Fibroblast of skin of abdomen (primary cell): ENCODE measurements at regions not wholly inside any gene's neighbourhood (a gene's known extent, or its start where the extent isn't known, plus 50 kb on each side); places are given as distances from the start of the nearest gene placed in this dataset.

Experiments used
- DNase-seq: peaks from one replicate; pipeline ENCODE4 v3.0.0-alpha.2; 2013

DNA sequence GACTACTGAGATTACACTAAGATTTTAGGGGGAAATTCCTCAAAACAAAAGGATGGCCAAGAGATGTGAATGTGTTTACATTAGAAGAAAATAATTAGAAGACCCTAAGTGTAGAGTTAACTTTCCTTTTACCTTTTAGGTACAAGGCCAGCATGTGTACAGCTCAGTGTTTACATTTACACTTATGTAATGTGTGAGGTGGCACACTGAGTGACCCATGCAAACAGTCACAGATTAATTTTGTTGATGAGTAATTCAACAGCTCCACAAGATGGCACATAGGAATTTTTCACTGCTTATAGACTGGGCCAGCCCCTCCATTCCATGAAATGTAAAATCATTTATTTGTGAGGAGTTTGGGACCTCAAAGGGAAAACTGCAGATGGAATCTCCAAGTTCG is 90.1 kb upstream of the SLC12A2 start:
- no peak for DNase-seq

DNA sequence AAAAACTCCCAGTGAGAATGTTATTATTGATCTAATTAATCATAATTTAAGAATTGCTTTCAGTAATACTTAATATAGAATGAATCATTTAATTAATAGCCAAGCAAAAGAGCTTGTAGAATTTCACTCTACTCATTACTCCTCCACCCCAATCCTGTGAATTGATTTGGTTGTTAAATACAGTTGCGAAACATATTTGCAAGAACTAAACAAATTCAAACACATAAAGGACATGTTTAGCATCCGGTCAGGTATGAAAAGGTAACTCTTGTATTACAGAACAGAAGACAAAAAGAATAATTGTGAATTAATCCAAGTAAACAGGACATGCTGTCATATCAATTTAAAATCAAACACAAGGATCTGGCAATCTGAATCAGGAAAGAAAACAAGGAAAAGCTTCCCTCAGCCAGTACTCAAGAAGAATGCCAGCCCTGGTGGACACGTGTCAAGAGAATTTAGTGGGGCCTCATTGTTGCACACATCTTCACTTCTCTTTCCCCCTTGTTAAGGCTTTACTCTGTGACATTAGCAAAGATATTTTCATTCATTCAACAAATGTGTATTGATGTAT is 89.4 kb upstream of the SLC12A2 start:
- DNase-seq: no peak

DNA sequence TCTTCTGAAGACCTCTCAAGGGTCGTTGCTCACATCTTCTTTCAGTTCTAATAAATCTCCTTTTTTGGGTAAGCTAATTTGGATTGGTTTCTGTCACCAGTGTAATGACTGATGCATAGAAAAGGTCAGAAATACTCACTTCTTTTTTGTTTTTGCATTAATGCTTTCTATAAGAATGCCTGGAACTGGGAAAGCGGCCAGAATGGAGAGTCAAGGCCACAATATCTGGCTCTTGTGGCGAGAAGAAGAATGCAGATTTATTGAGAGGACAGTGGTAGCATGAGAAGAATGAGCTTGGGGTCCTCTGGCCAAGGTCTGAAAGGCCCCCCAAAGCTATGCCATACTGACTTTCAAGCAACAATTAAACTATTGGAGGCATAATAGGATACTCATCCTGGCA is 88.0 kb upstream of the SLC12A2 start:
- DNase-seq: peak; percentile 85

DNA sequence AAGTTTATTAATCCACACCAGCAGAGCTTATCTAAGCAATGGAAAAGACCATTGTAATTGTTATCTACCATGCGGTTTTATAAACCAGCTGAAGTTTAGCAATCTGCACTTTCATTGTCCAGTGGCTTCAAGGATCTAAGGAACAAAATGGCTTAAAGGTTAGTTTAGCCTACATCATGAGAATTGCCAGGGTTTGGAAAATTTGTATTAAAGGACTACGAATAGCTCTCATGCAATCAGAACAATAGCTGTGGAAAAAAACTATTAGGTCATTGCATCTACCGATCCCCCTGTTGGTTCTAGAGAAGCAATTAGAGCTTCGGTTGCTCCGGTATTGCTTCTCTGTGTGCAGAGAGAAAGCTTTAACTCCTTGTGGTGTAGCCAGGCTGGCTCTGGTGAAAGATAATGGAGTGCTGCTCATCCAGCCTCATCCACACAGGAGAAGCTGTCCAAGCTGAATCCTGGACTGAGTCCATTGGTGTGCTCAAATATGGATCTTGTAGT is 86.3 kb upstream of the SLC12A2 start:
- no peak for DNase-seq

DNA sequence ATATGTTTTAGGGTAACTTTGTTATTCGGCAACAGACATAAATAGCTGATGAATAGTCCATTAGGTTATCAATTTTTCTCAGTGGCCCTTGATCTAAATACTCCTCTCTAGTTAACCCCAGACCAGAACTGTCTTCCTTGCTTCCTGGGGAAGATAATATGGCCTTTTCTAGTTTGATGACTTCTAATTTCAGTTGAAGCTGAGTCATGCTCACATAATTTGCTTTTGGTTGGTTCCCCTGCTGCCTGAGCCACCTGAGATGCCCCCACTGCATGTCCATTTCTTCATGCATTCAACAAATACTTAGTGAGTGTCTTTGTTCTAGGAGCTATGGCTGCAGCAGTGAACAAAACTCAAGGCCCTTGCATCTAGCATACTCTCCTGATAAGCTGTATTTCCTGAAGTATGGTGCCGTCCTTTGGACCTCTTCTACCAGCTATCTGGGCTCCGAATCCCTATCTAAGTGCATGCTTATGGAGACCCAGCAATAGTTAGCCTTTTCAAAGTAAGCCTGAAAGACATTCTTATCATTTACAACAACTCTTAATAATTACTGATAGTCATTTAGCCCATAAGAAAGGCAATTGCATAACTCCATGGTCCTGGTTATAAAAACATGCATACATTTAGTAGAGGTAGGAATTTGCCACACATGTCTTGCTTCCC is 84.5 kb upstream of the SLC12A2 start:
- no peak for DNase-seq

DNA sequence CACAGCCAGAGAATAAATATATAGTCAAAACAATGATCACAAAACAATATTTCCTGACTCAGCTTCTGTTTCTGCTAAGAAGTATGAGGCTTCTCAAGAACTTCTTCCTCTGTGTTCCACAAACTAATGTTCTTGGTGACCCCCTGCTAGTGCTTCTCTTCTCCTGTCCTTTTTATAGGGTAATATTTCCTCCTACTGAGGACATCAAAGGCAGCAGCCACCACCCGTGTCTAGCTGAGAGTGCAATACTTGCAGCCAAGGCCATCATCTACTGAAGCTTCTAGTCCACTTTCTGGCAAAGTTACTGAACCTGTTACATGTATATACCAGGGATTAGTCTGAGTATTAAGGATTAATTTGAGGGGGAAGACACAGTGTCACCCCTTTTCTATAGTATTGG is 83.7 kb upstream of the SLC12A2 start:
- DNase-seq: no peak

DNA sequence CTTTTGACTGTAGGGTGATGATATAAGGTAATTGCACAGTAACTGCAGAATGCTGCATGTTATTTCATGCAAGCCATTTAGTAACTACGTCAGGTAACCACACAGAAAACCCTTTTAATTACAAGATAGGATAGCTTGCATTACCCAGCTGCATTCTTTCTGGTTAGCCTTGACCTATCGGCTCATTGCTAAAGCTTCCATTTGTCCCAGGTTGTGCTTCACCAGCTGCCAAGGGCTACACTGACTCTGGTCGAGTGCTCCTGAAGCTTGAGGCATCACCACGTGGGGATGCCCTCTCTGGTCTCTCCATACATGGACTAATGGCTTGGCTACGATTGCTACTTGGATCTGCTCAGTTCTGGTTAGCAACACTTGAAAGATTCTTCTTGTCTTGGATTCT is 81.1 kb upstream of the SLC12A2 start:
- DNase-seq: no peak

DNA sequence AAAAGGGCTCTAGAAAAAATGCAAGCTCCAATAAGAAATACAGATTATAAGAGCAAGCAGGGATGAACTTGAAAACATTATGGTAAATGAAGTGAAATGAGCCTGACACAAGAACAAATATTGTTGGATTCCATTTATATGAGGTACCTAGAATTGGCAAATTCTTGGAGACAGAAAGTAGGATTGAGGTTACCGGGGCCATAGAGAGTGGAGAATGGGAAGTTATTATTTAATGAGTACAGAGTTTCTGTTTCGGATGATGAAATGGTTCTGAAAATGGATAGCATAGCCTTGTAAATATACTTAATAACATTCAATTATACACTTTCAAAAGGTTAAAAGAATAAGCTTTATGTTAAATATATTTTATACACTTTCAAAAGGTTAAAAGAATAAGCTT is 75.6 kb upstream of the SLC12A2 start:
- DNase-seq: no peak

DNA sequence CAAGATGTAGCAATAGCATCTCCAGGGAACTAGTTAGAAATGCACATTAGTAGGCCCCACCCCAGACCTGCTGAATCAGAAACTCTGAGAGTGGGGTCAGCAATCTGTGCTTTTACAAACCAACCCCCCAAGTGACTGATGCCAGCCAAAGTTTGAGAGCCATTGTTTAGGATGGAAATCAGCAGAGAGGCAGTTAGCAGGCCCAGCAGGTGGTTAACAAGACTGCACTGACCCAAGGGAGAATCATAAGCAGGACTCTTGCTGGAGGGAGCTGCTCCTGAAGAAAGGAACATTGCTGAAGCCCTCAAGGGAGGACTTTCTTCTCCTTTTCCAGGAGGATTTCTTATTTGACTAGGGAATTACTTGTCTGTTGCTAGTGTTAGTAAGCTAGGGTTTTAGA is 74.2 kb upstream of the SLC12A2 start:
- no peak for DNase-seq

DNA sequence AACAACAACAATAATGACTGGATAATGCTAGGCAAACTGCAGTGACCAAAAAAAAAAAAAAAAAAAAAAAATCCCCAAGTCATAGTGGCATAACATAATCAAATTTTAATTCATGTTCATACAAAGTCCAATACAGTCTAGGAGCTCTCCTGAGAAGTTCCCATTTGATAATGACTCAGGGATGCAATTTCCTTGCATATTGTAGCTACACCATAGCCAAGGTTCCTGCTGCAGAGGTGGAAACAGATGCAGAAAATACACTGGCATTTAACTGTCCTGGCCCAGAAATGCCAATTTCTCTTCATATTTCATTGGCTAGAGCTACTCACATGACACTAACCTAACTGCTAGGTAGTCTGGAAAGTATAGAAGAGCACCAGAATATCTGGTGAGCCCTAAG is 72.2 kb upstream of the SLC12A2 start:
- DNase-seq: no peak

DNA sequence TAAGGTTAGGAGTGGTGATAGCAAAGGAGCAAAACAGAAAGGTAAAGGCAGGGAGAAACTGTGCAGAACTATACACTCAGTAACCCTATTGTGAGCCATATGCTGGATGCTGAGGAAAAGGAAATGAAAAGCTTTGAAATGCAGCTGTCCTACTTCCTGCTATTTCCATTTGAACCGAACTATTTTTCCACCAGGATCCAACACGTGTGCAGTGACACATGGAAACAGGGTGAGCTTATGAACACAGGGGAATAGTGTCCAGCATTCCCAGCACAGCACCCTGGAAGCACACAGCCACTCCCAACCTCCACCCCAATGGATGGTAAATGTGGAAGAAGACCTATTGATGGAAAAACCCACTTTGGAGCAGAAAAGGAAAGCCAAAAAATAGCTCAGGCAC is 69.0 kb upstream of the SLC12A2 start:
- no peak for DNase-seq

DNA sequence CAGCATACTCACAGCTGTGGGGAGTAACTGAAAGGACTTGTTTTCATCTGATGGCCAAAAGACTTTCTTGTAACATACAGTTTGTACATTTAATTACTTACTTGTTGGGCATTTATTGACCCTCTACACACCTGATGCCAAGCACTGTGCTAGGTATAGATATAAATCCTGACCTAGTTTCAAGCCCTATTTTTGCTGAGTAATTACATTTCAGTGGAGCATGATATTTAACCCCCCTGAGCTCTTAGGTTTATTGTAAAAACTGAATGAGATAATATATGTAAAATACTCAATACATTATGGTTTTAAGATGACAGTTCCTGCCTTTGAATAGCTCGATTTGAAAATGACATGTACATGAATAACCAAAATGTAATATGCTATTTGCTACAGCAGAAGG is 68.1 kb upstream of the SLC12A2 start:
- no peak for DNase-seq

DNA sequence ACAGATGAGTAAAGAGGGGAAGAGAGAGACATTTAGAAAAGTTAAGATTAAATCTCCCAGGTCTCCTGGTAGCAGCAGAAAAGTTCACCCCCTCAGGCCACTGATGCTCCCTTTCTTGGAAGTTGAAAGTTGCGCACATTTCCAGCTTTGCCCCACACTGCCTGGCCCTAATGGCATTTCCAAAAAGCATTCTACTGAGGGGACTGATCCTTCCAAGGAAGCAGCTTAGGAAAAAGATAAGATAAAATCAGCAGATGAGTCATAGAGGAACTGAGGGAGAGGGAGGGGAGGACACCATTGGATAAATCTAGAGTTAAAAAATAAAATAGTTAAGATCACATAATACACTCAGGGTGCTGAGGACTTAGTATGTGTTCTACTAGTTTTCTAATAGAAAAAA is 67.6 kb upstream of the SLC12A2 start:
- no peak for DNase-seq

DNA sequence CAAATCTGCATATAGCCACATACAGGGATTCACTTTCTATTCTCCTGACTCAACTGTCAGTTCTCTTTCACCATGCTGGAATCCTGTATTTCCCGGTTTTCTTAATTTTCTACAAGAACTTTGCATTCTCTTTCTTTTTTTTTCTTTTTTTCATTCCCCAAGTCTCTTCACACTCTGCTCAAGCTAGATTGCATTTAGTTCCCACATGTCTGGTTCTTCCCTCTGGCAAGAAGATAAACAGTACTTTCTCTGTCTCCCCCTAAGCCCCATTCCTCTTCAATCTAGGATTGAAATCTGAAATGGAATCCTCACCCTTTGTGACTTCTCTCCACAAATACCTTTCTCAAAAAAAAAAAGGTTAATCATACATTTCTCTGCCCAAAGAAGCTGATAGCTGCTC is 64.2 kb upstream of the SLC12A2 start:
- no peak for DNase-seq

DNA sequence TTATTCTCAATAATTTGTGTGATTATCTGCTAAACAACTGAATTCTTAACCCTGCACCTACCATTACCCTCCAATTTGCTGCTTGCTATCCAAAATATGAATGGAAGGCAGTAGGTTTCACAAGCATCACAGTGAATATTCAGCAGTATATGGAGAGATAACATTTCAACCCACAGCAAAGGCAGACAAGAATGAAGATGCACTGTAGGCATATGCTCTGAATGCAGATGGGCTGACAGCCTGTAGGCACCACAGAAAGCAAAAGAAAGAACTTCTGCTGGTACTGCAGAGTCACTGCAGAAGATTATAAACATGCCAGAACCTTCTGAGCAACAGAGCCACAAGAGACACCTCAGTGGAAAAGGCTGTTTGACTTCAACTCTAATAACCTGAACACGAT is 63.6 kb upstream of the SLC12A2 start:
- DNase-seq: no peak

DNA sequence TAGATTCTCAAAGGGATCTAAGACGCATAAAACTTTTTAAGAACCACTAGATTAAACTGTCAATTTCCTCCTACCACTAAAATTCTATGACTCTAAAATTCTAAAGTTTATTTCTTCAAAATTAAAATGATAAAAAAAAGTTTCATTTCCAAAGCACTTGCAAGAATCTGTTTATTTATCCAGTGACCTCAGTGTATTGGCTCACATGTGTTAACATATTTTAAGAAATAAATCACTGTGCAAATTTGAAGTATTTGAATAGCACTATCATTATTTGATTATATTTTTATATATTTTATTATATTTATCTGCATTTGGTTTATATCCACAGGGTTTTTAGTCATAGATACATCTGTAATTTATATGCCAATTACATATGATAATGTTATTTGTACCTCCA is 62.2 kb upstream of the SLC12A2 start:
- DNase-seq: no peak
